Esophagus squamous epithelium (tissue), 5 donors: ENCODE measurements at regions not wholly inside any gene's neighbourhood (a gene's known extent, or its start where the extent isn't known, plus 50 kb on each side); places are given as distances from the start of the nearest gene placed in this dataset.

ENCODE experiments used
- DNase-seq: peaks from one replicate; lab custom pipeline; 2025; lab: John Stamatoyannopoulos, UW
- H3K27ac ChIP-seq, 4 donors: fragments of 200-600 bp; sonication (generic); one replicate each; pipeline ENCODE4 v1.5.1; 2016 to 2019; ENCODE audit warnings: mild to moderate bottlenecking in 1 of 4
- H3K27me3 ChIP-seq, 4 donors: fragments of 200-600 bp; sonication (generic); 1 replicate in 3 of 4; 2 replicates in 1 of 4; pipeline versions ENCODE4 v1.5.1 to v1.6.0; 2017 to 2021; ENCODE audit warnings: antibody characterized with exemption in 1 of 4
- H3K36me3 ChIP-seq, 3 donors: fragments of 200-600 bp; sonication (generic); one replicate each; pipeline ENCODE4 v1.5.1; 2016 to 2019
- H3K4me1 ChIP-seq, 3 donors: fragments of 200-600 bp; sonication (generic); one replicate each; pipeline ENCODE4 v1.5.1; 2017 to 2019
- H3K4me3 ChIP-seq, 4 donors: fragments of 200-600 bp; sonication (generic); 1 replicate in 3 of 4; 2 replicates in 1 of 4; pipeline ENCODE4 v1.5.1; 2016 to 2019; ENCODE audit warnings: mild to moderate bottlenecking in 2 of 4, moderate library complexity in 1 of 4
- H3K9me3 ChIP-seq, 3 donors: fragments of 200-600 bp; sonication (generic); one replicate each; pipeline ENCODE4 v1.5.1; 2016 to 2019
- POLR2A ChIP-seq, 4 donors: fragments of 450-650 bp; IDR thresholded peaks; one replicate each; pipeline ENCODE4 v1.6.1; 2017; ENCODE audit warnings: antibody characterized with exemption in 4 of 4, mild to moderate bottlenecking in 4 of 4, moderate library complexity in 3 of 4
- WGBS, 2 donors: methylation state at CpG; one replicate each; pipeline ENCODE4 v1.1.5; 2018; 5-methylcytosine and 5-hydroxymethylcytosine counted together
- intact Hi-C: fragments of 100-400 bp; cut with DNase I; formaldehyde crosslinking; loops from one replicate; pipeline ENCODE4 v1.15.0; 2022
- TF ChIP-seq, protein P1 (sequence below), 6 experiments: fragments of 450-650 bp in 4 of 6; fragments of 200-600 bp in 2 of 6; sonication (generic) in 2 of 6; IDR thresholded peaks; one replicate each; pipeline ENCODE4 v1.5.1; 2016 to 2019; ENCODE audit warnings: antibody characterized with exemption in 6 of 6, mild to moderate bottlenecking in 4 of 6, moderate library complexity in 4 of 6
- donor health status: DM: yes; HTN: yes; CAD: no.

DNA sequence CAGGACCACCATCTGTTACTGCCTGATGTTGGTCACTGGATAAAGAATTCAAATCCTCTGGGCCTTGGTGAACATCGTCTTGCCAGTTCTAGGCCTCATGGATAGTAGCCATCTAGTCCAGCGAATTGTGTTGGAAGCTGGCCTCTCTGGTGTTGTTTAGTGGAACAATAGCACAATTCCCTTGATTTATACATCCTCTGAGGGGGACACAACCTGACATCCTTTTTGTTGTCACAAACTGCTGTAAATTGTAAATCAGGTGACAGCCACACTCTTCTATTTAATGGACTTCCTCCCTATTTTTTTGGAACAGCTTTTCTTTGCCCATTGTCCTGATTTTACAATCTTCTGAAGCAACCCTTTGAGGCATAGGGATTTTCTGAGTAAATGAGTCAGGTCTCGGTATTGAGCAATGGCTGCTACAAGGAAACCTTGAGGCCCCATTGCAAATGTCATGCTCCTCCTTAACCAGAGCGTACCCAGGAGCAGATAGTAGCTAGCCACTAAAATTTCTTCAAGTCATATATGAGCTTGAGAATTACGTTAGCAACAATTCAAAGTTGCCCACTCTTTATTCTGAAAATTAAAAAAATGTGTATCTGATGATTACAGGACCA, 263.3 kb downstream of the COG6 start:
- no peaks in the 10 kb centered on the region for H3K36me3 ChIP-seq
- 81 to 83% methylated on average over 5 of the region's 5 CpGs for WGBS, 2 donors
- TF ChIP-seq, protein P1, sequence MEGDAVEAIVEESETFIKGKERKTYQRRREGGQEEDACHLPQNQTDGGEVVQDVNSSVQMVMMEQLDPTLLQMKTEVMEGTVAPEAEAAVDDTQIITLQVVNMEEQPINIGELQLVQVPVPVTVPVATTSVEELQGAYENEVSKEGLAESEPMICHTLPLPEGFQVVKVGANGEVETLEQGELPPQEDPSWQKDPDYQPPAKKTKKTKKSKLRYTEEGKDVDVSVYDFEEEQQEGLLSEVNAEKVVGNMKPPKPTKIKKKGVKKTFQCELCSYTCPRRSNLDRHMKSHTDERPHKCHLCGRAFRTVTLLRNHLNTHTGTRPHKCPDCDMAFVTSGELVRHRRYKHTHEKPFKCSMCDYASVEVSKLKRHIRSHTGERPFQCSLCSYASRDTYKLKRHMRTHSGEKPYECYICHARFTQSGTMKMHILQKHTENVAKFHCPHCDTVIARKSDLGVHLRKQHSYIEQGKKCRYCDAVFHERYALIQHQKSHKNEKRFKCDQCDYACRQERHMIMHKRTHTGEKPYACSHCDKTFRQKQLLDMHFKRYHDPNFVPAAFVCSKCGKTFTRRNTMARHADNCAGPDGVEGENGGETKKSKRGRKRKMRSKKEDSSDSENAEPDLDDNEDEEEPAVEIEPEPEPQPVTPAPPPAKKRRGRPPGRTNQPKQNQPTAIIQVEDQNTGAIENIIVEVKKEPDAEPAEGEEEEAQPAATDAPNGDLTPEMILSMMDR (IDR thresholded peaks at IDR 0.05) = no peak
- no peak for TF ChIP-seq POLR2A (IDR thresholded peaks at IDR 0.05)
- peaks cover 0 to 12% (median 5%) of the 10 kb centered on the region in 3 donors for H3K4me1 ChIP-seq
- intact Hi-C loops = no loop called here
- H3K27me3 ChIP-seq = no peaks in the 10 kb centered on the region
- no peak overlapping the region for H3K27ac ChIP-seq
- peaks cover 0 to 10% (median 0%) of the 10 kb centered on the region in 3 donors for H3K9me3 ChIP-seq
- H3K4me3 ChIP-seq = no peak overlapping the region
- no peak for DNase-seq

- no peak for DNase-seq
- H3K27me3 ChIP-seq = no peaks in the 10 kb centered on the region
- 83 to 95% methylated on average over 2 of the region's 2 CpGs for WGBS, 2 donors
- intact Hi-C loops = no loop called here
- no peak overlapping the region for H3K4me3 ChIP-seq
- H3K27ac ChIP-seq = no peak overlapping the region
- peaks cover 0 to 19% (median 0%) of the 10 kb centered on the region in 3 donors for H3K9me3 ChIP-seq
- H3K4me1 ChIP-seq = no peaks in the 10 kb centered on the region
- H3K36me3 ChIP-seq = no peaks in the 10 kb centered on the region
- TF ChIP-seq, protein P1 (IDR thresholded peaks at IDR 0.05) = no peak
- no peak for TF ChIP-seq POLR2A (IDR thresholded peaks at IDR 0.05)
These were observed 265.2 kb downstream of the COG6 start for GRCh38 chr13:39920613-39921012.

DNA sequence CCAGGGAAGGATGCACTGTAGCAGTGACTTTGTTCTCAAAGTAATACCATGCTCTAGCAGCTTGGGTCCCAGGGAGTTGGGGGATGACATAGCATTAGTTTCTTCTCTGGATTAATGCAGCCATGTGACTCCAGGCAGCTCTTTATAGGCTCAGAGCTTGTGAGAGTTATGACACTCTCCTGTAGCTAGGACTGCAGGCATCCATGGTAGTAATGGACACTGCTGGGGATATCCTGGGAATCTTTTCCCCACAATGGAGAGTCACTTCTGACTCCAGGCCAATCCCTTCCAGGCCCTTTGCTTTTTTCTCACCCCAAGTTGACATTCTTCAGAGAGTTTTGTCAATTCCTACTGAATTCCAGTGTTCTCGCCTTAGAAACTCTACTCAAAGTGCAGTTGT, 270.9 kb downstream of the COG6 start:
- no peak for DNase-seq
- TF ChIP-seq, protein P1 (IDR thresholded peaks at IDR 0.05) = no peak
- TF ChIP-seq POLR2A (IDR thresholded peaks at IDR 0.05) = no peak
- H3K27ac ChIP-seq = no peak overlapping the region
- peaks cover 0 to 22% (median 0%) of the 10 kb centered on the region in 3 donors for H3K9me3 ChIP-seq
- no peaks in the 10 kb centered on the region for H3K36me3 ChIP-seq
- H3K27me3 ChIP-seq = no peaks in the 10 kb centered on the region
- intact Hi-C loops = no loop called here
- H3K4me3 ChIP-seq = no peak overlapping the region
- H3K4me1 ChIP-seq = no peaks in the 10 kb centered on the region
- 88% methylated on average over 1 of the region's 1 CpG for WGBS, 2 donors

DNA sequence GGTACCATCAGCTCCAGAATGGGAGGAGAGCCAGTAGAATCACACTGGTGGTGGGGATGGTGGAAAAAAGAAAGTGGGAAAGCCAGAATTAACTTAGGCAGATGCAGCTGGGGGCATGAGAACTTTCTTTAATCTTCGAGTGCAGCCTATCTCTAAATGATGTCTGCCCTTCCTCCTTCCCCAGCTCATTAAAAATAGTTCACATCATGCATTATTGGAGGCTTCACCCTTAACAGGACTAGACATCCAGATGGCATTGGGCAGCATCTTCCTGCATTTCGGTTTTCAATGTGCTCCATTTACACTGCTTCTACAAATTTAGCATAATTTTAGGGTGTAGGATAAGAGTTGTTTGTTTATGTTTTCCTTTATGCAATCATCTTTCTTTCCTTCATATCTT, 272.8 kb downstream of the COG6 start:
- Histone ChIP-seq H3K4me3 (no peak overlapping the region), H3K27ac (no peak overlapping the region), H3K36me3 (no peaks in the 10 kb centered on the region), H3K27me3 (no peaks in the 10 kb centered on the region), H3K9me3 (peaks cover 0 to 13% (median 0%) of the 10 kb centered on the region in 3 donors), H3K4me1 (no peaks in the 10 kb centered on the region)
- intact Hi-C loops = no loop called here
- TF ChIP-seq, protein P1 (IDR thresholded peaks at IDR 0.05) = no peak
- DNase-seq = no peak
- WGBS, 2 donors = 65 to 80% methylated on average over 2 of the region's 2 CpGs

DNA sequence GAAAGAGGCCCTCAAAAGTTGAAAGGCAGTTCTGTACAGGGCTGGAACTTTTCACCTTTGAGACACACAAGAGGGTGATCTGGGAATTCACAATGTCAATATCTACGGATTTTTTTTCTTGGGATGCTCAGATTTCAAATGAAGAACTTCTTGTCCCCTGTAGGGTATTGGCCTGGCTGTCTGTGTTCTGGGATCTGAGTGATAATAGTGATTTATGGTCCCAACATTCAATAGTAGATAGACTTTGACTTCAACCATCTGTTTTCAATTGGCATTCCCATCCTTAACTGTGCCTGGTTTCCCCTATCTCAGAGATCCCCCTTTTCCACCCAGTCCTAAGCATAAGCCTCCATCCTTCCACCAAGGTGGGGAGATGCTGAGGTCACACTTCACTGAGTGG, 274.1 kb downstream of the COG6 start:
- H3K27ac ChIP-seq = no peak overlapping the region
- intact Hi-C loops = no loop called here
- WGBS, 2 donors = 56 to 70% methylated on average over 1 of the region's 1 CpG

More for the DNA sequence above, 274.1 kb downstream of the COG6 start:
- no peaks in the 10 kb centered on the region for H3K27me3 ChIP-seq
- no peak for TF ChIP-seq POLR2A (IDR thresholded peaks at IDR 0.05)
- TF ChIP-seq, protein P1 (IDR thresholded peaks at IDR 0.05) = no peak
- peaks cover 0 to 13% (median 0%) of the 10 kb centered on the region in 3 donors for H3K9me3 ChIP-seq
- no peaks in the 10 kb centered on the region for H3K4me1 ChIP-seq
- DNase-seq = no peak
- no peaks in the 10 kb centered on the region for H3K36me3 ChIP-seq
- no peak overlapping the region for H3K4me3 ChIP-seq
